Activated CD4-positive, CD25-positive, alpha-beta regulatory T cell treated with anti-CD3 and anti-CD28 coated beads, Interleukin-2, amount 50 U/mL, for 72 hours (primary cell): ENCODE measurements at regions not wholly inside any gene's neighbourhood (a gene's known extent, or its start where the extent isn't known, plus 50 kb on each side); places are given as distances from the start of the nearest gene placed in this dataset.
"Not testable (repeated sequence)": the region's sequence is repeated elsewhere in the genome, so short reads cannot be mapped to it uniquely, and the experiment has no call there.

ENCODE experiments used
- DNase-seq: peaks from one replicate; pipeline ENCODE4 v3.0.0; 2021

GRCh38 chr20:30297878-30298595 is 959.4 kb upstream of the DEFB115 start:
- DNase-seq, result not testable (repeated sequence)

GRCh38 chr20:30300220-30300642 is 957.2 kb upstream of the DEFB115 start:
- DNase-seq, result not testable (repeated sequence)

- not testable (repeated sequence) for DNase-seq
Measured at GRCh38 chr20:30302786-30303185, 954.7 kb upstream of the DEFB115 start.

GRCh38 chr20:30309938-30310337 is 947.5 kb upstream of the DEFB115 start:
- not testable (repeated sequence) for DNase-seq

GRCh38 chr20:30310385-30310784 is 947.1 kb upstream of the DEFB115 start:
- not testable (repeated sequence) for DNase-seq

GRCh38 chr20:30312220-30312619 is 945.2 kb upstream of the DEFB115 start:
- DNase-seq, result not testable (repeated sequence)

GRCh38 chr20:30313660-30314059 is 943.8 kb upstream of the DEFB115 start:
- DNase-seq, result not testable (repeated sequence)

- DNase-seq, result not testable (repeated sequence)
Measured at GRCh38 chr20:30316063-30316462, 941.4 kb upstream of the DEFB115 start.

- not testable (repeated sequence) for DNase-seq
Measured at GRCh38 chr20:30316532-30317299, 940.7 kb upstream of the DEFB115 start.

- DNase-seq, result not testable (repeated sequence)
Measured at GRCh38 chr20:30333744-30334143, 923.7 kb upstream of the DEFB115 start.

GRCh38 chr20:30337556-30337955 is 919.9 kb upstream of the DEFB115 start:
- DNase-seq, result not testable (repeated sequence)

GRCh38 chr20:30348932-30349331 is 908.5 kb upstream of the DEFB115 start:
- not testable (repeated sequence) for DNase-seq

GRCh38 chr20:30356854-30357467 is 900.5 kb upstream of the DEFB115 start:
- not testable (repeated sequence) for DNase-seq

GRCh38 chr20:30361756-30362155 is 895.7 kb upstream of the DEFB115 start:
- DNase-seq, result not testable (repeated sequence)

- DNase-seq, result not testable (repeated sequence)
Measured at GRCh38 chr20:30376430-30376766, 881.1 kb upstream of the DEFB115 start.

GRCh38 chr20:30376767-30377658 is 880.5 kb upstream of the DEFB115 start:
- peak; percentile 89 for DNase-seq

- not testable (repeated sequence) for DNase-seq
Measured at GRCh38 chr20:30378317-30378716, 879.1 kb upstream of the DEFB115 start.

- not testable (repeated sequence) for DNase-seq
Measured at GRCh38 chr20:30378721-30379120, 878.7 kb upstream of the DEFB115 start.

- not testable (repeated sequence) for DNase-seq
Measured at GRCh38 chr20:30384841-30385240, 872.6 kb upstream of the DEFB115 start.

GRCh38 chr20:30386099-30386498 is 871.4 kb upstream of the DEFB115 start:
- not testable (repeated sequence) for DNase-seq

GRCh38 chr20:30387823-30388222 is 869.6 kb upstream of the DEFB115 start:
- not testable (repeated sequence) for DNase-seq

GRCh38 chr20:30393523-30393922 is 863.9 kb upstream of the DEFB115 start:
- not testable (repeated sequence) for DNase-seq
